ENCODE measurements at regions not wholly inside any gene's neighbourhood (a gene's known extent, or its start where the extent isn't known, plus 50 kb on each side); places are given as distances from the start of the nearest gene placed in this dataset.
A peak's percentile ranks its signal among the peaks of the same experiment; 100 is the strongest.
"Not testable (repeated sequence)": the region's sequence is repeated elsewhere in the genome, so short reads cannot be mapped to it uniquely, and the experiment has no call there.

- DNase-seq: peak; percentile 57 to 74
- Histone ChIP-seq H3K4me1 (peaks cover 6% of the 10 kb centered on the region), H3K36me3 (no peaks in the 10 kb centered on the region), H3K27me3 (no peaks in the 10 kb centered on the region), H3K4me3 (peak overlapping the region; percentile 33), H3K9me3 (replicated peaks) (no peaks in the 10 kb centered on the region), H3K27ac (peak overlapping the region; percentile 85)
Measured at GRCh38 chrX:905848-906566, 275.4 kb downstream of the SHOX start.

DNA sequence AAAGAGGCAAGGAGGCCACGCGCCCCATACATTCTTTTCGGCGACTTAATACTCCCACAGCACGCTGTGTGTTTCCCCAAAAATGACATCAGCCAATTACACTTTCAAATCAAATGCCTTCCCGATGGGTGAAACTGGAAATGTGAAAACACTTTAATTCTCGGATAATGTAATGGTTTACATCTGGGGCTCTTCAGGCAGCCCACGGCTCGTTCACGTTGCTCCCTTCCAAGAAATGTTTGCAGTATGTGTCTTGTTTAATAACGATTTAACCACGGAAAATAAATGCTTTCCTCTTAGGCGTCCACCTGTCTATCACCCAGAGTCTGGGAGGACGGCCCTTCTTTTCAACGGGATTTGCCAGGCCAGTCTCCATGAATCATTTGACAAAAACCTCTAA, 272.5 kb downstream of the SHOX start:
- Histone ChIP-seq H3K9me3 (replicated peaks) (no peaks in the 10 kb centered on the region), H3K27me3 (no peaks in the 10 kb centered on the region), H3K27ac (no peak overlapping the region), H3K36me3 (no peaks in the 10 kb centered on the region), H3K4me1 (peaks cover 6% of the 10 kb centered on the region), H3K4me3 (no peak overlapping the region)
- DNase-seq: no peak

DNA sequence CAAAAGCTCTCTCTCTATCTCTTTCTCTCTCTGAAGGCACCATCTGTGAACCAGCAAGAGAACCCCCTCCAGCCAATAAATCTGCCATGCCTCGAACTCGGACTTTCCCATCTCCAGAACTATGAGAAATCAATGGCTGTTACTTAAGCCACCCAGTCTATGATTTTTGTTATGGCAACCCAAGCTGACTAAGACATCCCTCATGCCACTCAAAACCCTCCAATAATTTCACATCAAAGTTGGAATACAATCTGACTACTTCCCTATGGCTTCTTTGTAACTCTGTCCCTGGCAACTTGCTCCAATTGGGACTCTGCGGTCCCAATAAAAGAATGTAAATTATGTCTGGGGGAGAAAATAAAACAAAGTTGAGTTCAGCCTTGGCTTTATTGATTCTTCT, 265.7 kb downstream of the SHOX start:
- no peak overlapping the region for H3K27ac ChIP-seq
- DNase-seq: no peak
- H3K4me1 ChIP-seq: no peaks in the 10 kb centered on the region
- H3K27me3 ChIP-seq: no peaks in the 10 kb centered on the region
- H3K9me3 ChIP-seq (replicated peaks): no peaks in the 10 kb centered on the region
- no peaks in the 10 kb centered on the region for H3K36me3 ChIP-seq
- no peak overlapping the region for H3K4me3 ChIP-seq

GRCh38 chrX:889966-890651, 259.5 kb downstream of the SHOX start:
- peaks cover 7% of the 10 kb centered on the region; the same call in 1 of the 2 replicates for H3K9me3 ChIP-seq (replicated peaks)
- no peak overlapping the region for H3K27ac ChIP-seq
- H3K4me1 ChIP-seq: no peaks in the 10 kb centered on the region
- H3K4me3 ChIP-seq: no peak overlapping the region
- DNase-seq: no peak
- no peaks in the 10 kb centered on the region for H3K27me3 ChIP-seq
- H3K36me3 ChIP-seq: no peaks in the 10 kb centered on the region

DNA sequence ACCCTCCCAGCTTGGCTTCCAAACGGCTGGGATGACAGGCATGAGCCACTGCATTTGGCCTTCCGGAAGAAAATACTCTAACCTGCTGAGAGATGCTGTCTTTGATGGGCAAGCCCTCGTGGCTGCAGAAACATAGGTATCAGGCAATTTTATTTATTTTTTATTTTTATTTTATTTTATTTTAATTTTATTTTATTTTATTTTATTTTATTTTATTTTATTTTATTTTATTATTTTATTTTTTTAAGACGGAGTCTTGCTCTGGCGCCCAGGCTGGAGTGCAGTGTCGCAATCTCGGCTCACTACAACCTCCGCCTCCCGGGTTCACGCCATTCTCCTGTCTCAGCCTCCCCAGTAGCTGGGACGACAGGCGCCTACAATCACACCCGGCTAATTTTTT, 257.1 kb downstream of the SHOX start:
- H3K4me3 ChIP-seq; DNase-seq; H3K27ac ChIP-seq; H3K9me3 ChIP-seq (replicated peaks); H3K4me1 ChIP-seq; H3K36me3 ChIP-seq; H3K27me3 ChIP-seq: not testable (repeated sequence)

DNA sequence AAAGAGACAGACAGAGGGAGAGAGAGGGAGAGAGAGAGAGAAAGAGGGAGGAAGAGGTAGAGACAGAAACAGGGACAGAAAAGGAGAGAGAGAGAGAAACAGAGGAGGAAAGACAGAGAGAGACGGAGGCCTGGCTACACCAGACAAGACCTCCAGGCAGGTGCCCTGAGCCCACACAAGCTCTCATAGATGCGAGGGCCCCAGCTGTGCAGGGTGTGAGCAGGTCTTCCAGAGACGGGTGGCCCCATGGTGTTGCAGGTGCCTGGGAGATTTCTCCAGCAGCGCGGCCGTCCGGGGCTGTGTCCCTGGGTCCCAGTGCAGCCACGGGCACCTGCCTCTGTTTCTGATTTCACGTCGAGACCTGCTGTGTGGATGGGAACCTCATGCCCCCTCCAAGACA, 253.0 kb downstream of the SHOX start:
- DNase-seq: no peak
- no peak overlapping the region for H3K27ac ChIP-seq
- H3K4me3 ChIP-seq: no peak overlapping the region
- H3K4me1 ChIP-seq: no peaks in the 10 kb centered on the region
- no peaks in the 10 kb centered on the region for H3K36me3 ChIP-seq
- no peaks in the 10 kb centered on the region for H3K9me3 ChIP-seq (replicated peaks)
- no peaks in the 10 kb centered on the region for H3K27me3 ChIP-seq

GRCh38 chrX:879756-880698, 249.4 kb downstream of the SHOX start:
- not testable (repeated sequence) for DNase-seq; H3K4me1 ChIP-seq; H3K36me3 ChIP-seq; H3K9me3 ChIP-seq (replicated peaks); H3K27ac ChIP-seq; H3K27me3 ChIP-seq; H3K4me3 ChIP-seq

DNA sequence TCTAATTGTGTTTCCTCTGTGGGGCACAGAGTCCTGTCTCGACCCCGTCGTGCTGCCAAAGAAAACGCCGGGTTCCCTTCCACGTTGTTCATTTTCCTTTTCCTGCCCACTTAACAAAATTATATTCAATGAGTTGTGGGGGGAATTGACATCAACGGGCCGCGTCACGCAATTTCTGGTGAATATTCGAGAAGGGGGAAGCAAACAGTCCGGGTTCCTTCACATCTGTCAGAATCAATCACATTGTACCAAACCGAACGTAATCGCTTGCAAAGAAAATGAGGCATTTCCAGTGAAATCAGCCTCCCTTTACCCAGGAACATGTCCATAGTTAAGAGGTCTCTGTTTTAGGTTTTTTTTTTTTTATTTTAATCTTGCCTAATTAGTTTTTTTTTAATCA, 243.5 kb downstream of the SHOX start:
- no peaks in the 10 kb centered on the region for H3K36me3 ChIP-seq
- H3K9me3 ChIP-seq (replicated peaks): no peaks in the 10 kb centered on the region
- no peaks in the 10 kb centered on the region; the same call in 1 of the 2 replicates for H3K4me1 ChIP-seq

GRCh38 chrX:873016-873415, 242.4 kb downstream of the SHOX start:
- H3K36me3 ChIP-seq: no peaks in the 10 kb centered on the region
- H3K9me3 ChIP-seq (replicated peaks): no peaks in the 10 kb centered on the region
- no peaks in the 10 kb centered on the region; the same call in 1 of the 2 replicates for H3K4me1 ChIP-seq
- H3K27me3 ChIP-seq: no peaks in the 10 kb centered on the region
- DNase-seq: peak; percentile 71 to 74
- no peak overlapping the region for H3K27ac ChIP-seq
- no peak overlapping the region for H3K4me3 ChIP-seq

More for the DNA sequence above, 243.5 kb downstream of the SHOX start:
- peak; percentile 59 to 78 for DNase-seq
- Histone ChIP-seq H3K27ac (peak overlapping the region; percentile 69), H3K27me3 (no peaks in the 10 kb centered on the region), H3K4me3 (peak overlapping the region; percentile 43)

GRCh38 chrX:872090-872489, 241.5 kb downstream of the SHOX start:
- no peak overlapping the region for H3K4me3 ChIP-seq
- no peak for DNase-seq
- no peaks in the 10 kb centered on the region for H3K9me3 ChIP-seq (replicated peaks)

DNA sequence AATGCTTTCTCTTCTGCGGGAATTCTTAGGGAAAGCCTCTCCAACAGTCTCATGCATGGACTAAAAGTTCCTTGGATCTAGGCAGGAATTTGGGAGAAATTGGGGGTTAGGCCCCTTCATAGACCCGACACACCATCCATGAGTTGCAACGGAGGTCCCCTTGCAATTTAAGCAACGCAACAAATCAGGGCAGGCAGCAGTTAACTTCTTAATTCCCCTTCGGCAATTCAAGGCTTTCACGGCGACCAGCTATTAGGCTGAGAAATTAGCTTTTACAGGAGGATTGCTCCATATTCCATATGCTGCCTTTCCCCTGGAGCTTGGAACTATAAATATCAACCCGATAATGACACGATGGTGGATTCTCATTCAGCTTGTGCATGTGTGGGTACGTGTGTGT, 241.0 kb downstream of the SHOX start:
- no peaks in the 10 kb centered on the region for H3K27me3 ChIP-seq
- no peak overlapping the region for H3K27ac ChIP-seq
- no peaks in the 10 kb centered on the region for H3K9me3 ChIP-seq (replicated peaks)
- no peaks in the 10 kb centered on the region for H3K36me3 ChIP-seq
- no peak for DNase-seq
- H3K4me1 ChIP-seq: no peaks in the 10 kb centered on the region; the same call in 1 of the 2 replicates
- H3K4me3 ChIP-seq: no peak overlapping the region

More at GRCh38 chrX:872090-872489, 241.5 kb downstream of the SHOX start:
- Histone ChIP-seq H3K27me3 (no peaks in the 10 kb centered on the region), H3K27ac (no peak overlapping the region), H3K4me1 (no peaks in the 10 kb centered on the region; the same call in 1 of the 2 replicates), H3K36me3 (no peaks in the 10 kb centered on the region)

GRCh38 chrX:867966-868647, 237.5 kb downstream of the SHOX start:
- Histone ChIP-seq H3K4me1 (no peaks in the 10 kb centered on the region), H3K36me3 (no peaks in the 10 kb centered on the region), H3K9me3 (replicated peaks) (no peaks in the 10 kb centered on the region), H3K27me3 (no peaks in the 10 kb centered on the region), H3K27ac (no peak overlapping the region), H3K4me3 (no peak overlapping the region)
- DNase-seq: no peak

DNA sequence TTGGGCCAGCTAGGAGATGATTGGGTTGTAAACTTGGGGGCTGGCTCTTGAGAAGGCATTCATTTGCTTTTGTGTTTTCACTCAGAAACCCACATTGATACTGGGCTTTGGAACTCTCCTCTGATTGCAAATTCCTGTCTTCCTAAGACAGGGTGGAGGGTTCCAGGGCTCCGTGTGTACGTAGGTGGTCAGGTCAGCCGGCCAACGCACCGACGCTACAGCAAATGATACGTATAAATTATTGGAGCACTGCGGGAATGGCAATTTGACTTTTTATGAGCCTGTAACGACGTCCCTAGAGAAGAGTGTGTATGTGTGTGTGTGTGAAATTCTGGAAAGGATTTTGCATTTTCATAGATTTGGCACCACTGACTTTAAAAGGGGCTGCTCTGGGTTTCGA, 236.9 kb downstream of the SHOX start:
- Histone ChIP-seq H3K27ac (no peak overlapping the region), H3K36me3 (no peaks in the 10 kb centered on the region), H3K4me3 (no peak overlapping the region), H3K4me1 (no peaks in the 10 kb centered on the region), H3K9me3 (replicated peaks) (no peaks in the 10 kb centered on the region), H3K27me3 (no peaks in the 10 kb centered on the region)
- DNase-seq: no peak

DNA sequence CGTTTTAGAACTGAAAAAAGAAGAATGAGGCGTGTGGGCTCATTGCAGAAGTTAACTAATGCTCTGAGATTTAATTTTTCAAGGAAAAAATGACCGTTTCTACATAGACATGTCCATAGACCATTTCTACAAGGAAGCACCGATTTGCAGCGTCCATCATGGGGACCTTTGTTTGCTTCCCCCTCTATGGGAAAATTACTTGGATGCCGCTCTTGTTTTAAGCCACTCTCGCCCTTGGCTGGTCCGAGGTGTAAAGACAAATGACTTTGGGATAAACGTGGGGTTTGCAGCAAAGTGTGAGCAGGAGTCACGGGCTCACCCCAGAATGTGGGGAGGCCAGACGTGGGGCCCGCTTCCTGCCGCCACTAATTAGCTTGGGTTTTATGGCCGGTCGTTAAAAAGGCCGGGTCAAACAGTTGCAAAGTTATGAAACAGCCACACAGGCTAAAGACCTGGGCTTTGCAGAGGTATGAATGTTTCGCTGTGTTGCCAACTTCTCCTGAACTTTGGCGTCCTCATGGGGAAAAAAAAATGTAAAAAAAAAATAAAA, 235.9 kb downstream of the SHOX start:
- Histone ChIP-seq H3K27ac (no peak overlapping the region; the same call in 1 of the 2 replicates), H3K36me3 (no peaks in the 10 kb centered on the region), H3K27me3 (no peaks in the 10 kb centered on the region), H3K4me3 (peak overlapping the region; percentile 30), H3K4me1 (no peaks in the 10 kb centered on the region), H3K9me3 (replicated peaks) (no peaks in the 10 kb centered on the region)
- peak; percentile 27 to 38 for DNase-seq

Data from SJCRH30 (cell line).